HG02885 (cell line): ENCODE measurements at regions not wholly inside any gene's neighbourhood (a gene's known extent, or its start where the extent isn't known, plus 50 kb on each side); places are given as distances from the start of the nearest gene placed in this dataset.
A peak's percentile ranks its signal among the peaks of the same experiment; 100 is the strongest.
"Not testable (repeated sequence)": the region's sequence is repeated elsewhere in the genome, so short reads cannot be mapped to it uniquely, and the experiment has no call there.

Experiments used
- ATAC-seq: cut with Tn5 transposase; IDR thresholded peaks from one replicate; pipeline ENCODE4 v1.9.1; 2021; ENCODE audit warnings: mild to moderate bottlenecking; ENCODE audit not compliant: unreplicated experiment, poor library complexity

- ATAC-seq, result not testable (repeated sequence)
Measured at GRCh38 chr1:815147-815922, 108.4 kb upstream of the SAMD11 start.

GRCh38 chr1:817071-817599, 106.6 kb upstream of the SAMD11 start:
- not testable (repeated sequence) for ATAC-seq

- ATAC-seq, result not testable (repeated sequence)
Measured at GRCh38 chr1:817658-818617, 105.8 kb upstream of the SAMD11 start.

GRCh38 chr1:818618-819291, 105.0 kb upstream of the SAMD11 start:
- no peak for ATAC-seq

GRCh38 chr1:820962-821361, 102.8 kb upstream of the SAMD11 start:
- no peak for ATAC-seq

- peak; percentile 35 for ATAC-seq
Measured at GRCh38 chr1:826808-827207, 96.9 kb upstream of the SAMD11 start.

GRCh38 chr1:827211-828063, 96.3 kb upstream of the SAMD11 start:
- peak; percentile 80 for ATAC-seq

- ATAC-seq, result not testable (repeated sequence)
Measured at GRCh38 chr1:829324-829723, 94.4 kb upstream of the SAMD11 start.

GRCh38 chr1:829932-830331, 93.8 kb upstream of the SAMD11 start:
- not testable (repeated sequence) for ATAC-seq

GRCh38 chr1:830750-831149, 93.0 kb upstream of the SAMD11 start:
- not testable (repeated sequence) for ATAC-seq

- ATAC-seq, result no peak
Measured at GRCh38 chr1:831522-831921, 92.2 kb upstream of the SAMD11 start.

- ATAC-seq, result no peak
Measured at GRCh38 chr1:832136-832535, 91.6 kb upstream of the SAMD11 start.

GRCh38 chr1:833226-833625, 90.5 kb upstream of the SAMD11 start:
- not testable (repeated sequence) for ATAC-seq

- not testable (repeated sequence) for ATAC-seq
Measured at GRCh38 chr1:835509-835908, 88.2 kb upstream of the SAMD11 start.

GRCh38 chr1:837601-838000, 86.1 kb upstream of the SAMD11 start:
- ATAC-seq, result not testable (repeated sequence)

GRCh38 chr1:838291-838690, 85.4 kb upstream of the SAMD11 start:
- not testable (repeated sequence) for ATAC-seq

GRCh38 chr1:840592-840991, 83.1 kb upstream of the SAMD11 start:
- ATAC-seq, result not testable (repeated sequence)

- not testable (repeated sequence) for ATAC-seq
Measured at GRCh38 chr1:841671-842425, 81.9 kb upstream of the SAMD11 start.

GRCh38 chr1:842799-843198, 80.9 kb upstream of the SAMD11 start:
- not testable (repeated sequence) for ATAC-seq
